ENCODE measurements at regions not wholly inside any gene's neighbourhood (a gene's known extent, or its start where the extent isn't known, plus 50 kb on each side); places are given as distances from the start of the nearest gene placed in this dataset.

DNA sequence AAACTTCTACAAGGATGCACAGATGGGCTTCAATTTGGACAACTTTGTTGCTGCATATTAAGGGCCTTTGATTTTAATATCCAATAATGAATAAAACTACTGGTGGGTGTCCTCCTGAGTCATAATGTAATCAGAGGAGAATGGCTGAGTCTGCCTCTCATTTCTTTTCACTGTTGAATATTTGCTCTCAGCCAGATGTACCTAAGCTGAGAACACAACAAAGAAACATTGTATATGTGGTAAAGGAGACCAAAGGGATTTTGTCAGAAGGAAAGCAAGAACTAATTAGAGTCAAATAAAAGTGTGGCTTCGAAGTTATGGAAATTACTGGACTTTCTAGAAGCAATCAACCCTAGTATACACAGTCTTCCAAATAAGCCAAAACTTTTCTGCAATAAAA is 131.0 kb upstream of the BET1 start:
- H4K20me1 ChIP-seq (ENCODE audit: low read length) = no peaks in the 10 kb centered on the region
- no peak overlapping the region for H2AFZ ChIP-seq (ENCODE audit: low read length)
- H3K4me2 ChIP-seq (ENCODE audit: low read length) = no peak overlapping the region
- H3K4me3 ChIP-seq (ENCODE audit: low read length) = no peak overlapping the region
- H3K79me2 ChIP-seq (ENCODE audit: low read length) = no peaks in the 10 kb centered on the region
- POLR2A ChIA-PET (ENCODE audit: unreplicated experiment) = no interaction called here
- H3K9ac ChIP-seq (ENCODE audit: low read length) = no peak overlapping the region
- intact Hi-C loops (cut with micrococcal nuclease) = no loop called here
- H3K27me3 ChIP-seq (ENCODE audit: low read length) = peaks cover 28% of the 10 kb centered on the region
- TF ChIP-seq, protein P1, sequence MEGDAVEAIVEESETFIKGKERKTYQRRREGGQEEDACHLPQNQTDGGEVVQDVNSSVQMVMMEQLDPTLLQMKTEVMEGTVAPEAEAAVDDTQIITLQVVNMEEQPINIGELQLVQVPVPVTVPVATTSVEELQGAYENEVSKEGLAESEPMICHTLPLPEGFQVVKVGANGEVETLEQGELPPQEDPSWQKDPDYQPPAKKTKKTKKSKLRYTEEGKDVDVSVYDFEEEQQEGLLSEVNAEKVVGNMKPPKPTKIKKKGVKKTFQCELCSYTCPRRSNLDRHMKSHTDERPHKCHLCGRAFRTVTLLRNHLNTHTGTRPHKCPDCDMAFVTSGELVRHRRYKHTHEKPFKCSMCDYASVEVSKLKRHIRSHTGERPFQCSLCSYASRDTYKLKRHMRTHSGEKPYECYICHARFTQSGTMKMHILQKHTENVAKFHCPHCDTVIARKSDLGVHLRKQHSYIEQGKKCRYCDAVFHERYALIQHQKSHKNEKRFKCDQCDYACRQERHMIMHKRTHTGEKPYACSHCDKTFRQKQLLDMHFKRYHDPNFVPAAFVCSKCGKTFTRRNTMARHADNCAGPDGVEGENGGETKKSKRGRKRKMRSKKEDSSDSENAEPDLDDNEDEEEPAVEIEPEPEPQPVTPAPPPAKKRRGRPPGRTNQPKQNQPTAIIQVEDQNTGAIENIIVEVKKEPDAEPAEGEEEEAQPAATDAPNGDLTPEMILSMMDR (conservative IDR thresholded peaks at IDR 0.05; ENCODE audit: low read depth, low read length) = no peak
- no peak for TF ChIP-seq EZH2 (IDR thresholded peaks at IDR 0.05; ENCODE audit: low read length, unreplicated experiment)
- TF ChIP-seq EZH2phosphoT487 (IDR thresholded peaks at IDR 0.05; ENCODE audit: borderline replicate concordance, low read length) = no peak
- H3K27ac ChIP-seq (ENCODE audit: low read length) = no peak overlapping the region
- CTCF ChIA-PET = no interaction called here
- no peaks in the 10 kb centered on the region for H3K9me2 ChIP-seq (replicated peaks; ENCODE audit: low read length)
- H3K4me1 ChIP-seq (ENCODE audit: insufficient read depth, low read length) = peaks cover 5% of the 10 kb centered on the region; the same call in 1 of the 2 replicates
- H3F3A ChIP-seq (ENCODE audit: low read length, unreplicated experiment) = no peaks in the 10 kb centered on the region
- BruUV-seq (replicated peaks) = no TSS peak
- ATAC-seq (peak; percentile 78), DNase-seq (no peak)
- no peaks in the 10 kb centered on the region for H3K36me3 ChIP-seq (ENCODE audit: low read depth, low read length)
- H3K9me3 ChIP-seq (ENCODE audit: low read length) = no peaks in the 10 kb centered on the region

DNA sequence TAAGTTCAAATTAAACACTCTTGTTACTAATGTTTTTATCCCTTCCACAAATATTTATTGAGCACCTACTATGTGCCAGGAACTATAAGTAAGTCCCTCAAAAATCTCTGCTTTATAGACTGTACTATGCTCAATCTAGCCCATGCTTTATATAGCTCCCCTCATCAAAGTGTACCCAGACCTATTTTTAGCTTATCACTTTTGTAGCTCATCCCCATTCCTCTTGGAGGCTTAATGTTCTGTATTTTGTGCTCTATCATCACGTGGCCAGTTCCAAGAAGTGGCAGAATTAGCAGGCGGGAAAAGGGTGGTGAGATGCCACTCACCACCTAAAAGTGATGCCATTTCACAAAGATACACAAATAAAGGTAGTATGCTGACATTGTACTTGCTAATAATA is 138.1 kb upstream of the BET1 start:
- POLR2A ChIA-PET (ENCODE audit: unreplicated experiment) = no interaction called here
- H3F3A ChIP-seq (ENCODE audit: low read length, unreplicated experiment) = no peaks in the 10 kb centered on the region
- H3K4me3 ChIP-seq (ENCODE audit: low read length) = no peak overlapping the region
- 0 out of 2 replicates have a peak, but pooled peaks cover 3% of the 10 kb centered on the region for H3K4me1 ChIP-seq (ENCODE audit: insufficient read depth, low read length)
- H3K79me2 ChIP-seq (ENCODE audit: low read length) = no peaks in the 10 kb centered on the region
- H3K4me2 ChIP-seq (ENCODE audit: low read length) = no peak overlapping the region
- ATAC-seq (no peak), DNase-seq (no peak)
- H3K27ac ChIP-seq (ENCODE audit: low read length) = no peak overlapping the region
- no peak for TF ChIP-seq EZH2phosphoT487 (IDR thresholded peaks at IDR 0.05; ENCODE audit: borderline replicate concordance, low read length)
- TF ChIP-seq EZH2 (IDR thresholded peaks at IDR 0.05; ENCODE audit: low read length, unreplicated experiment) = no peak
- TF ChIP-seq, protein P1 (conservative IDR thresholded peaks at IDR 0.05; ENCODE audit: low read depth, low read length) = no peak
- no peak overlapping the region for H3K9ac ChIP-seq (ENCODE audit: low read length)
- CTCF ChIA-PET = no interaction called here
- no peaks in the 10 kb centered on the region for H4K20me1 ChIP-seq (ENCODE audit: low read length)
- no TSS peak for BruUV-seq (replicated peaks)
- H3K9me2 ChIP-seq (replicated peaks; ENCODE audit: low read length) = no peaks in the 10 kb centered on the region
- H3K27me3 ChIP-seq (ENCODE audit: low read length) = peaks cover 43% of the 10 kb centered on the region
- no peaks in the 10 kb centered on the region for H3K9me3 ChIP-seq (ENCODE audit: low read length)
- H3K36me3 ChIP-seq (ENCODE audit: low read depth, low read length) = no peaks in the 10 kb centered on the region
- intact Hi-C loops (cut with micrococcal nuclease) = no loop called here
- no peak overlapping the region for H2AFZ ChIP-seq (ENCODE audit: low read length)

DNA sequence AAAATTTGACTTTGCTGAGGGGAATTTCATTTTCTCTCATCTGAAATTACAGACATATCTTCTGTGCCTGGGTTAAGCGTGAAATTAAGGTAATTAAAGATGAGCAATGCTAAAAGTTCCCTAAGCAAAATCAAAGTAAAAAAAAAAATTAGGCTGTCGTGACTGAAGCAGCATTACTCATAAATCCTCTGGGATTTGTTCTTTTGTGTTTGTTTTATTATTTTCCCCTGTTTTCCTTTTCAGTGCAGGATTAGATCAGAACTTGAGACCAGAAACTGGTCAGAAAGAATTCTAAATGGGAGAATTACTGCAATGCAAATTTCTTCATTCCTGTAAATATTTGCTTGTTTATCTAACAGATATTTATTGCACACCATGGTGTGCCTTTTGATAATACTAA is 141.4 kb upstream of the BET1 start:
- Histone ChIP-seq H4K20me1 (ENCODE audit: low read length) (no peaks in the 10 kb centered on the region), H3K36me3 (ENCODE audit: low read depth, low read length) (no peaks in the 10 kb centered on the region), H3K4me2 (ENCODE audit: low read length) (no peak overlapping the region), H3F3A (ENCODE audit: low read length, unreplicated experiment) (no peaks in the 10 kb centered on the region), H3K79me2 (ENCODE audit: low read length) (no peaks in the 10 kb centered on the region), H3K9me3 (ENCODE audit: low read length) (no peaks in the 10 kb centered on the region), H3K4me3 (ENCODE audit: low read length) (no peak overlapping the region), H3K27me3 (ENCODE audit: low read length) (peaks cover 22% of the 10 kb centered on the region; the same call in 1 of the 2 replicates), H2AFZ (ENCODE audit: low read length) (no peak overlapping the region), H3K27ac (ENCODE audit: low read length) (no peak overlapping the region), H3K9me2 (replicated peaks; ENCODE audit: low read length) (no peaks in the 10 kb centered on the region), H3K9ac (ENCODE audit: low read length) (no peak overlapping the region), H3K4me1 (ENCODE audit: insufficient read depth, low read length) (0 out of 2 replicates have a peak, but pooled peaks cover 3% of the 10 kb centered on the region)
- ATAC-seq = peak; percentile 42
- intact Hi-C loops (cut with micrococcal nuclease) = no loop called here
- no TSS peak for BruUV-seq (replicated peaks)
- DNase-seq = no peak
- ChIA-PET CTCF (no interaction called here), POLR2A (ENCODE audit: unreplicated experiment) (no interaction called here)
- TF ChIP-seq EZH2 (IDR thresholded peaks at IDR 0.05; ENCODE audit: low read length, unreplicated experiment) (no peak), EZH2phosphoT487 (IDR thresholded peaks at IDR 0.05; ENCODE audit: borderline replicate concordance, low read length) (no peak)
- TF ChIP-seq, protein P1 (conservative IDR thresholded peaks at IDR 0.05; ENCODE audit: low read depth, low read length) = no peak
